ENCODE measurements at regions not wholly inside any gene's neighbourhood (a gene's known extent, or its start where the extent isn't known, plus 50 kb on each side); places are given as distances from the start of the nearest gene placed in this dataset.

GRCh38 chr1:222424826-222425225, 123.1 kb downstream of the HHIPL2 start:
- Histone ChIP-seq H4K20me1 (ENCODE audit: insufficient read depth, low read length) (no peaks in the 10 kb centered on the region), H2AFZ (ENCODE audit: low read length) (no peak overlapping the region), H3K27me3 (replicated peaks; ENCODE audit: insufficient read depth, low read length) (no peaks in the 10 kb centered on the region), H3K9ac (ENCODE audit: low read length) (no peak overlapping the region), H3K27ac (ENCODE audit: low read length) (no peak overlapping the region), H3K9me2 (replicated peaks; ENCODE audit: insufficient read depth, low read length) (no peaks in the 10 kb centered on the region), H3K79me2 (ENCODE audit: low read length) (no peaks in the 10 kb centered on the region), H3F3A (ENCODE audit: insufficient read depth, low read length) (no peaks in the 10 kb centered on the region), H3K4me1 (ENCODE audit: low read length) (no peaks in the 10 kb centered on the region), H3K36me3 (replicated peaks; ENCODE audit: insufficient read depth, low read length) (no peaks in the 10 kb centered on the region), H3K9me3 (replicated peaks; ENCODE audit: insufficient read depth, low read length) (no peaks in the 10 kb centered on the region), H3K4me2 (ENCODE audit: low read depth, low read length) (no peak overlapping the region), H3K4me3 (ENCODE audit: low read length) (no peak overlapping the region)
- DNase-seq, result no peak
- TF ChIP-seq, protein P1, sequence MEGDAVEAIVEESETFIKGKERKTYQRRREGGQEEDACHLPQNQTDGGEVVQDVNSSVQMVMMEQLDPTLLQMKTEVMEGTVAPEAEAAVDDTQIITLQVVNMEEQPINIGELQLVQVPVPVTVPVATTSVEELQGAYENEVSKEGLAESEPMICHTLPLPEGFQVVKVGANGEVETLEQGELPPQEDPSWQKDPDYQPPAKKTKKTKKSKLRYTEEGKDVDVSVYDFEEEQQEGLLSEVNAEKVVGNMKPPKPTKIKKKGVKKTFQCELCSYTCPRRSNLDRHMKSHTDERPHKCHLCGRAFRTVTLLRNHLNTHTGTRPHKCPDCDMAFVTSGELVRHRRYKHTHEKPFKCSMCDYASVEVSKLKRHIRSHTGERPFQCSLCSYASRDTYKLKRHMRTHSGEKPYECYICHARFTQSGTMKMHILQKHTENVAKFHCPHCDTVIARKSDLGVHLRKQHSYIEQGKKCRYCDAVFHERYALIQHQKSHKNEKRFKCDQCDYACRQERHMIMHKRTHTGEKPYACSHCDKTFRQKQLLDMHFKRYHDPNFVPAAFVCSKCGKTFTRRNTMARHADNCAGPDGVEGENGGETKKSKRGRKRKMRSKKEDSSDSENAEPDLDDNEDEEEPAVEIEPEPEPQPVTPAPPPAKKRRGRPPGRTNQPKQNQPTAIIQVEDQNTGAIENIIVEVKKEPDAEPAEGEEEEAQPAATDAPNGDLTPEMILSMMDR (IDR thresholded peaks at IDR 0.05; ENCODE audit: low read length), result no peak
- TF ChIP-seq EZH2 (optimal IDR thresholded peaks at IDR 0.05; ENCODE audit: low read depth, low read length), result no peak
- no peak for TF ChIP-seq EZH2phosphoT487 (IDR thresholded peaks at IDR 0.05; ENCODE audit: low read length)

DNA sequence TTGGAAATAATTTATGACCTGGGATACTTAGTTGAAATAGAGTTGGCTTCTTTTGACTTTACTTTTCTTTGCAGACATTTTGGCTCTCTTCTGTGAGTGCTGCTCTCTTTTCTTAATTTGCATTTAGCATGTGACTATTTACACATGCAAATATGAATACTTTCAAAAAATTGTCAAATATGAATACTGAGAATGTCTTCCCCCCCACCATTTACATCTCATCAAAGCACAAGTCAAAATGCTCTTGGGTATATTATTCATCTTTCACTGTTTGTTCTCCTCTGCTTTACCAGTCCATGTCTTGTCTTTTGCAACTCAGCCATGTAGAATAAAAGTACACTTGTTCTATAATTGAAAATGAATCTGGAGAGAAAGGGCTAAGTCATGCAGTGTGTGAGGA, 126.5 kb downstream of the HHIPL2 start:
- no peak for DNase-seq
- Histone ChIP-seq H3K27me3 (replicated peaks; ENCODE audit: insufficient read depth, low read length) (no peaks in the 10 kb centered on the region), H3K4me1 (ENCODE audit: low read length) (no peaks in the 10 kb centered on the region), H2AFZ (ENCODE audit: low read length) (no peak overlapping the region), H3K4me2 (ENCODE audit: low read depth, low read length) (no peak overlapping the region), H3K27ac (ENCODE audit: low read length) (no peak overlapping the region), H3F3A (ENCODE audit: insufficient read depth, low read length) (no peaks in the 10 kb centered on the region), H3K79me2 (ENCODE audit: low read length) (no peaks in the 10 kb centered on the region), H4K20me1 (ENCODE audit: insufficient read depth, low read length) (no peaks in the 10 kb centered on the region), H3K9me2 (replicated peaks; ENCODE audit: insufficient read depth, low read length) (no peaks in the 10 kb centered on the region), H3K4me3 (ENCODE audit: low read length) (no peak overlapping the region), H3K9ac (ENCODE audit: low read length) (no peak overlapping the region), H3K9me3 (replicated peaks; ENCODE audit: insufficient read depth, low read length) (no peaks in the 10 kb centered on the region), H3K36me3 (replicated peaks; ENCODE audit: insufficient read depth, low read length) (no peaks in the 10 kb centered on the region)
- no peak for TF ChIP-seq EZH2phosphoT487 (IDR thresholded peaks at IDR 0.05; ENCODE audit: low read length)
- TF ChIP-seq, protein P1 (IDR thresholded peaks at IDR 0.05; ENCODE audit: low read length), result no peak
- no peak for TF ChIP-seq EZH2 (optimal IDR thresholded peaks at IDR 0.05; ENCODE audit: low read depth, low read length)

- Histone ChIP-seq H3F3A (ENCODE audit: insufficient read depth, low read length) (no peaks in the 10 kb centered on the region), H3K9ac (ENCODE audit: low read length) (no peak overlapping the region), H3K36me3 (replicated peaks; ENCODE audit: insufficient read depth, low read length) (no peaks in the 10 kb centered on the region), H3K9me2 (replicated peaks; ENCODE audit: insufficient read depth, low read length) (no peaks in the 10 kb centered on the region), H3K9me3 (replicated peaks; ENCODE audit: insufficient read depth, low read length) (no peaks in the 10 kb centered on the region), H3K27ac (ENCODE audit: low read length) (no peak overlapping the region), H4K20me1 (ENCODE audit: insufficient read depth, low read length) (no peaks in the 10 kb centered on the region), H3K79me2 (ENCODE audit: low read length) (no peaks in the 10 kb centered on the region), H3K4me2 (ENCODE audit: low read depth, low read length) (no peak overlapping the region), H2AFZ (ENCODE audit: low read length) (no peak overlapping the region), H3K4me3 (ENCODE audit: low read length) (no peak overlapping the region), H3K27me3 (replicated peaks; ENCODE audit: insufficient read depth, low read length) (no peaks in the 10 kb centered on the region), H3K4me1 (ENCODE audit: low read length) (no peaks in the 10 kb centered on the region)
- no peak for DNase-seq
- TF ChIP-seq, protein P1 (IDR thresholded peaks at IDR 0.05; ENCODE audit: low read length), result no peak
- TF ChIP-seq EZH2phosphoT487 (IDR thresholded peaks at IDR 0.05; ENCODE audit: low read length) (no peak), EZH2 (optimal IDR thresholded peaks at IDR 0.05; ENCODE audit: low read depth, low read length) (no peak)
Measured at GRCh38 chr1:222420633-222421032, 127.3 kb downstream of the HHIPL2 start.
